SK-N-SH treated with all-trans-retinoic acid at 6 μM for 48 hours (cell line): ENCODE measurements at regions not wholly inside any gene's neighbourhood (a gene's known extent, or its start where the extent isn't known, plus 50 kb on each side); places are given as distances from the start of the nearest gene placed in this dataset.

Experiments used
- CREB5 ChIP-seq: fragments of 250-450 bp; sonication (Bioruptor Pico); IDR thresholded peaks from 2 replicates; pipeline ENCODE4 v1.5.1; 2020; ENCODE audit warnings: low read depth, mild to moderate bottlenecking, moderate library complexity
- CSDC2 ChIP-seq: fragments of 250-450 bp; sonication (Bioruptor Pico); IDR thresholded peaks from 2 replicates; pipeline ENCODE4 v1.5.0; 2020; ENCODE audit warnings: mild to moderate bottlenecking, moderate library complexity
- ISL1 ChIP-seq: fragments of 250-450 bp; sonication (Bioruptor Pico); IDR thresholded peaks from 2 replicates; pipeline ENCODE4 v2.1.2; 2022; ENCODE audit warnings: mild to moderate bottlenecking, moderate library complexity
- PATZ1 ChIP-seq: fragments of 250-450 bp; sonication (Bioruptor Pico); IDR thresholded peaks from 2 replicates; pipeline ENCODE4 v1.8.0; 2020; ENCODE audit warnings: mild to moderate bottlenecking, moderate library complexity, borderline replicate concordance
- RARB ChIP-seq: fragments of 250-450 bp; sonication (Bioruptor Pico); IDR thresholded peaks from 2 replicates; pipeline ENCODE4 v1.8.0; 2021; ENCODE audit warnings: mild to moderate bottlenecking, moderate library complexity
- SNAI2 ChIP-seq: fragments of 250-450 bp; sonication (Bioruptor Pico); IDR thresholded peaks from 2 replicates; pipeline ENCODE4 v1.5.0; 2020; ENCODE audit warnings: mild to moderate bottlenecking, moderate library complexity
- TOX ChIP-seq: fragments of 250-450 bp; sonication (Bioruptor Pico); IDR thresholded peaks from 2 replicates; pipeline ENCODE4 v1.8.0; 2021; ENCODE audit warnings: mild to moderate bottlenecking, moderate library complexity, borderline replicate concordance
- TSHZ2 ChIP-seq: fragments of 250-450 bp; sonication (Bioruptor Pico); IDR thresholded peaks from 2 replicates; pipeline ENCODE4 v1.5.0; 2020; ENCODE audit warnings: mild to moderate bottlenecking, moderate library complexity
- ZC3H10 ChIP-seq: fragments of 250-450 bp; sonication (Bioruptor Pico); IDR thresholded peaks from 2 replicates; pipeline ENCODE4 v1.5.1; 2021; ENCODE audit warnings: mild to moderate bottlenecking, moderate library complexity
- ZFP30 ChIP-seq: fragments of 450-650 bp; formaldehyde crosslinking; IDR thresholded peaks from 2 replicates; pipeline ENCODE4 v1.5.0; 2022; ENCODE audit warnings: mild to moderate bottlenecking, moderate library complexity
- ZNF565 ChIP-seq: fragments of 450-650 bp; formaldehyde crosslinking; conservative IDR thresholded peaks from 2 replicates; pipeline ENCODE4 v1.5.0; 2020; ENCODE audit warnings: low read depth, mild to moderate bottlenecking, moderate library complexity
- ZNF70 ChIP-seq: fragments of 450-650 bp; formaldehyde crosslinking; IDR thresholded peaks from 2 replicates; pipeline ENCODE4 v1.5.0; 2020; ENCODE audit warnings: mild to moderate bottlenecking, moderate library complexity

- TF ChIP-seq ZNF70 (CRISPR knock-in tag) (no peak), TSHZ2 (CRISPR knock-in tag) (no peak), ISL1 (CRISPR knock-in tag) (no peak), CSDC2 (CRISPR knock-in tag) (no peak), TOX (CRISPR knock-in tag) (no peak), ZNF565 (CRISPR knock-in tag) (no peak), ZC3H10 (no peak), CREB5 (CRISPR knock-in tag) (no peak), SNAI2 (no peak), RARB (CRISPR knock-in tag) (no peak), ZFP30 (CRISPR knock-in tag) (no peak), PATZ1 (CRISPR knock-in tag) (no peak)
Observed at GRCh38 chr2:3942841-3943240, 239.5 kb downstream of the DCDC2C start.
